Right cardiac atrium (tissue), 5 donors: ENCODE measurements at regions not wholly inside any gene's neighbourhood (a gene's known extent, or its start where the extent isn't known, plus 50 kb on each side); places are given as distances from the start of the nearest gene placed in this dataset.

Source experiments
- ATAC-seq, 2 donors: fragments of 200-7000 bp; cut with Tn5 transposase; one replicate each; pipeline versions ENCODE4 v1.8.0 to v1.9.1; 2020; ENCODE audit warnings: moderate library complexity in 2 of 2, mild to moderate bottlenecking in 1 of 2
- DNase-seq, 3 donors: peaks; one replicate each; pipeline ENCODE4 v3.0.0-alpha.2; 2020
- H3K27ac ChIP-seq: one replicate; pipeline ENCODE4 v1.5.1; 2013; ENCODE audit warnings: mild to moderate bottlenecking, low read length, control low read depth, moderate library complexity
- H3K27me3 ChIP-seq: one replicate; pipeline ENCODE4 v1.6.1; 2013; ENCODE audit not compliant: control insufficient read depth, insufficient read depth
- H3K4me1 ChIP-seq: one replicate; pipeline ENCODE4 v1.6.1; 2013; ENCODE audit warnings: low read length; ENCODE audit not compliant: control insufficient read depth, insufficient read depth
- H3K4me3 ChIP-seq: one replicate; pipeline ENCODE4 v1.5.1; 2013; ENCODE audit warnings: low read length, control low read depth
- H3K9me3 ChIP-seq: one replicate; pipeline ENCODE4 v1.6.1; 2013; ENCODE audit warnings: low read length; ENCODE audit not compliant: control insufficient read depth
- WGBS: extraction: QIAGEN DNeasy Blood & Tissue Kit; methylation state at CpG from one replicate; pipeline ENCODE4 v1.1.7; 2013; 5-methylcytosine and 5-hydroxymethylcytosine counted together
- intact Hi-C, 4 donors: fragments of 100-400 bp; cut with DNase I; formaldehyde crosslinking; loops; one replicate each; pipeline versions ENCODE4 v1.11.0 to v1.14.0; 2022 to 2023
- donor health status: healthy with polysubstance abuse.
- donor health status: DM: no; HTN: yes; CAD: no.
- donor health status: DM: no; HTN: no; CAD: no.
- donor health status: DM: no; HTN: yes; CAD: no; lungs with severe emphysema.
- donor health status: DM: yes; HTN: yes; CAD: no.

DNA sequence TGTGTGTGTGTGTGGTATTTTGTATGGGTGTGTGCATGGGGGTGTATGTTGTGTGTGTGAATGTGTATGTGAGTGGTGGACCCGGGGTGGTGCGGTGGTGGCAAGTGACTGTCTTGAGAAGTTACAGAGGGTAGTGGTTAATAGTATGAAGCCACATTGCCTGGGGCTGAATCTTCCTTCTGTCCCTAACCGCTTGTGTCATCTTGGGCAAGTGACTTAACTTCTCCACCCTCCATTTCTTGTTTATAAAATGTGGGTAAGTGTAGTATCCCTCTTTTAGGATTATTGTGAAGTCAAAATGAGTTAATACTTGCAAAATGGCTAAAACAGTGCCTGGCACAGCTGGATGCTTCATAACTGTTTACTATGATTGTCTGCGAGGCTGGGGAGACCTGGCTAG lies 63.5 kb downstream of the MYCN start:
- Histone ChIP-seq H3K4me3 (no peak overlapping the region), H3K27ac (no peak overlapping the region), H3K27me3 (no peaks in the 10 kb centered on the region), H3K9me3 (no peaks in the 10 kb centered on the region), H3K4me1 (no peaks in the 10 kb centered on the region)
- no peak for ATAC-seq
- intact Hi-C loops, result no loop called here
- no peak for DNase-seq
- WGBS, result 96% methylated on average over 4 of the region's 4 CpGs

- Histone ChIP-seq H3K4me1 (no peaks in the 10 kb centered on the region), H3K27me3 (no peaks in the 10 kb centered on the region), H3K4me3 (no peak overlapping the region), H3K27ac (no peak overlapping the region), H3K9me3 (no peaks in the 10 kb centered on the region)
- DNase-seq, result no peak
- no peak for ATAC-seq
- 88% methylated on average over 12 of the region's 12 CpGs for WGBS
- intact Hi-C loops, result no loop called here
Observed at GRCh38 chr2:16003152-16003551, 62.8 kb downstream of the MYCN start.

DNA sequence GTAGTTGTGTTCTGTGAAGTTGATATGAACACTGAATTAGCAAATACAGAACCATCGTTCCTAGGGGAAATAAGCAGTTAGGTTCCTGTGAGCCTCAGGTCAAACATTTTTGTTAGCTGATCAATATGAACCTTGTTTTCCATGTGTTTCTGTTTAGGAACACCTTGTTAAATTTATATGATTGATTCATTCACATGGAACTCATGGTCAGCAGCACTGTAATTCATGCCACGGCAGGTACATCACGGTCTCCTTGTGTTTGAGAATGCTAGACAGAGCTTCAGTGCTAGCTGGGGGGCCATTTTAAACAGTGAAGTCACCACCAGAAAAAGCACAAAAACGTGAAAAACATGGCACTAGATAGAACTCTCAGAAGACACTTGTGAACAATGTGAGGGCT lies 62.2 kb downstream of the MYCN start:
- no peak overlapping the region for H3K4me3 ChIP-seq
- intact Hi-C loops, result no loop called here
- H3K27me3 ChIP-seq, result no peaks in the 10 kb centered on the region
- H3K9me3 ChIP-seq, result no peaks in the 10 kb centered on the region
- ATAC-seq, result no peak
- WGBS, result 90% methylated on average over 4 of the region's 4 CpGs
- DNase-seq, result no peak
- H3K4me1 ChIP-seq, result no peaks in the 10 kb centered on the region
- no peak overlapping the region for H3K27ac ChIP-seq

DNA sequence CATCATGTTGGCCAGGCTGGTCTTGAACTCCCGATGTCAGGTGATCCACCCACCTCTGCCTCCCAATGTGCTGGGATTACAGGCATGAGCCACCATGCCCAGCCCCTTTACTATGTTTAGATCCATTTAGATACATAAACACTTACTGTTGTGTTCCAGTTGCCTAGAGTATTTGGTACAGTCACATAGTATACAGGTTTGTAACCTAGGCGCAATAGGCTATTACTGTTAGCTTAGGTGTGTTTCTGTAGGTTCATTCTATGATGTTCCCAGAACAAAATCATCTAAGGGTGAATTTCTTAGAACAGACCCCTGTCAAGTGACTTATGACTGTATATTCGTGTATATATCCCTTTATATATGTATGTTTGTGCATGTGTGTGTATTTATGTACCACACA lies 61.8 kb downstream of the MYCN start:
- Histone ChIP-seq H3K4me3 (no peak overlapping the region), H3K27me3 (no peaks in the 10 kb centered on the region), H3K9me3 (no peaks in the 10 kb centered on the region), H3K4me1 (no peaks in the 10 kb centered on the region), H3K27ac (no peak overlapping the region)
- intact Hi-C loops, result no loop called here
- DNase-seq, result no peak
- WGBS, result 93% methylated on average over 3 of the region's 3 CpGs
- ATAC-seq, result no peak

- no peaks in the 10 kb centered on the region for H3K9me3 ChIP-seq
- no peak for DNase-seq
- no peak for ATAC-seq
- no peaks in the 10 kb centered on the region for H3K4me1 ChIP-seq
- H3K27ac ChIP-seq, result no peak overlapping the region
- no peak overlapping the region for H3K4me3 ChIP-seq
- WGBS, result 85% methylated on average over 6 of the region's 6 CpGs
- no peaks in the 10 kb centered on the region for H3K27me3 ChIP-seq
- intact Hi-C loops, result no loop called here
Observed at GRCh38 chr2:16000642-16001041, 60.3 kb downstream of the MYCN start.

GRCh38 chr2:15999596-16000469 lies 59.5 kb downstream of the MYCN start:
- H3K4me1 ChIP-seq, result no peaks in the 10 kb centered on the region
- H3K4me3 ChIP-seq, result no peak overlapping the region
- no peaks in the 10 kb centered on the region for H3K9me3 ChIP-seq
- DNase-seq (no peak), ATAC-seq (no peak)
- intact Hi-C loops, result no loop called here
- H3K27me3 ChIP-seq, result no peaks in the 10 kb centered on the region
- no peak overlapping the region for H3K27ac ChIP-seq
- WGBS, result 79% methylated on average over 11 of the region's 11 CpGs

- intact Hi-C loops, result no loop called here
- 90% methylated on average over 2 of the region's 2 CpGs for WGBS
- Histone ChIP-seq H3K9me3 (no peaks in the 10 kb centered on the region), H3K4me3 (no peak overlapping the region), H3K27ac (no peak overlapping the region), H3K27me3 (no peaks in the 10 kb centered on the region), H3K4me1 (no peaks in the 10 kb centered on the region)
- no peak for DNase-seq
- ATAC-seq, result no peak
Observed at GRCh38 chr2:15997728-15998280, 57.5 kb downstream of the MYCN start.

GRCh38 chr2:15996536-15997423 lies 56.4 kb downstream of the MYCN start:
- no peaks in the 10 kb centered on the region for H3K27me3 ChIP-seq
- WGBS, result 79% methylated on average over 10 of the region's 10 CpGs
- no peak overlapping the region for H3K27ac ChIP-seq
- H3K4me1 ChIP-seq, result no peaks in the 10 kb centered on the region
- H3K9me3 ChIP-seq, result no peaks in the 10 kb centered on the region
- ATAC-seq (no peak), DNase-seq (no peak)
- no peak overlapping the region for H3K4me3 ChIP-seq
- intact Hi-C loops, result no loop called here
